Left ventricle myocardium inferior (tissue), 1 donor: ENCODE measurements at regions not wholly inside any gene's neighbourhood (a gene's known extent, or its start where the extent isn't known, plus 50 kb on each side); places are given as distances from the start of the nearest gene placed in this dataset.

Experiments
- DNase-seq: peaks from one replicate; pipeline ENCODE4 v3.0.0-alpha.2; 2020
- H3K27ac ChIP-seq: fragments of 200-600 bp; replicated peaks from 2 replicates; pipeline ENCODE4 v1.8.0; 2021
- H3K27me3 ChIP-seq: fragments of 200-600 bp; 2 replicates; pipeline ENCODE4 v1.8.0; 2021; ENCODE audit warnings: low read depth
- H3K36me3 ChIP-seq: fragments of 200-600 bp; 2 replicates; pipeline ENCODE4 v1.8.0; 2021
- H3K4me1 ChIP-seq: fragments of 200-600 bp; 2 replicates; pipeline ENCODE4 v1.8.0; 2021
- H3K4me3 ChIP-seq: fragments of 200-600 bp; 2 replicates; pipeline ENCODE4 v1.8.0; 2021; ENCODE audit warnings: mild to moderate bottlenecking, moderate library complexity
- H3K9me3 ChIP-seq: fragments of 200-600 bp; replicated peaks from 2 replicates; pipeline ENCODE4 v1.8.0; 2021
- CTCF ChIP-seq: fragments of 200-600 bp; IDR thresholded peaks from 2 replicates; pipeline ENCODE4 v1.8.0; 2021; ENCODE audit warnings: antibody characterized with exemption, mild to moderate bottlenecking, borderline replicate concordance
- intact Hi-C: fragments of 100-400 bp; cut with micrococcal nuclease; formaldehyde crosslinking; loops from one replicate; pipeline ENCODE4 v1.11.0; 2022
- donor health status: DM: no; HTN: yes; CAD: no; lungs with severe emphysema.

DNA sequence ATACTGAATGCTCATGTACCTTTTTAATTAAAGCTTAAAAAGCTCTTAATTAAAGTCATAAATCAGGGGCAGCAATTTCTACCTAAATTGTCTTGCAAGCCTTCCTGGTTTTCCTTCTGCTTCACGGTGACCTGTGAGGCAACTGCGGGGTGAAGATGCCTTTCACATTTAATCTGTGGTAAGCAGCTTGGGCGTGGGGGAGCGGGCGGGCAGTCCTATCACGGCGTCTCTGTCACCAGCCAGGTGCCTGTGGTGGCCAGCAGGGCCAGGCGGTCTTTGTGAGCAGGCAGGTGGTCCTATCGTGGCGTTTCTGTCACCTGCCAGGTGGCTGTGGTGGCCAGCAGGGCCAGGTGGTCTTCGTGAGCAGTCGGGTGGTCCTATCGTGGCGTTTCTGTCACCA lies 269.2 kb upstream of the PPP2R2D start:
- no peak overlapping the region for H3K4me3 ChIP-seq
- H3K4me1 ChIP-seq, result no peaks in the 10 kb centered on the region
- no peak for TF ChIP-seq CTCF
- no peak for DNase-seq
- H3K9me3 ChIP-seq, result peaks cover 24% of the 10 kb centered on the region
- H3K27ac ChIP-seq, result no peak overlapping the region
- no peaks in the 10 kb centered on the region for H3K36me3 ChIP-seq
- H3K27me3 ChIP-seq, result peaks cover 39% of the 10 kb centered on the region
- intact Hi-C loops, result no loop called here

- intact Hi-C loops, result no loop called here
Observed at GRCh38 chr10:131635564-131636015, 265.2 kb upstream of the PPP2R2D start.

GRCh38 chr10:131636116-131636515 lies 264.7 kb upstream of the PPP2R2D start:
- DNase-seq, result no peak
- peaks cover 42% of the 10 kb centered on the region for H3K27me3 ChIP-seq
- H3K4me1 ChIP-seq, result no peaks in the 10 kb centered on the region
- H3K4me3 ChIP-seq, result no peak overlapping the region
- intact Hi-C loops, result no loop called here
- H3K9me3 ChIP-seq, result peaks cover 37% of the 10 kb centered on the region
- no peak overlapping the region for H3K27ac ChIP-seq
- no peaks in the 10 kb centered on the region for H3K36me3 ChIP-seq
- no peak for TF ChIP-seq CTCF

More at GRCh38 chr10:131635564-131636015, 265.2 kb upstream of the PPP2R2D start:
- H3K36me3 ChIP-seq, result no peaks in the 10 kb centered on the region
- peaks cover 48% of the 10 kb centered on the region for H3K27me3 ChIP-seq
- H3K9me3 ChIP-seq, result peaks cover 32% of the 10 kb centered on the region
- DNase-seq, result no peak
- H3K4me1 ChIP-seq, result no peaks in the 10 kb centered on the region
- no peak for TF ChIP-seq CTCF
- no peak overlapping the region for H3K27ac ChIP-seq
- no peak overlapping the region for H3K4me3 ChIP-seq

DNA sequence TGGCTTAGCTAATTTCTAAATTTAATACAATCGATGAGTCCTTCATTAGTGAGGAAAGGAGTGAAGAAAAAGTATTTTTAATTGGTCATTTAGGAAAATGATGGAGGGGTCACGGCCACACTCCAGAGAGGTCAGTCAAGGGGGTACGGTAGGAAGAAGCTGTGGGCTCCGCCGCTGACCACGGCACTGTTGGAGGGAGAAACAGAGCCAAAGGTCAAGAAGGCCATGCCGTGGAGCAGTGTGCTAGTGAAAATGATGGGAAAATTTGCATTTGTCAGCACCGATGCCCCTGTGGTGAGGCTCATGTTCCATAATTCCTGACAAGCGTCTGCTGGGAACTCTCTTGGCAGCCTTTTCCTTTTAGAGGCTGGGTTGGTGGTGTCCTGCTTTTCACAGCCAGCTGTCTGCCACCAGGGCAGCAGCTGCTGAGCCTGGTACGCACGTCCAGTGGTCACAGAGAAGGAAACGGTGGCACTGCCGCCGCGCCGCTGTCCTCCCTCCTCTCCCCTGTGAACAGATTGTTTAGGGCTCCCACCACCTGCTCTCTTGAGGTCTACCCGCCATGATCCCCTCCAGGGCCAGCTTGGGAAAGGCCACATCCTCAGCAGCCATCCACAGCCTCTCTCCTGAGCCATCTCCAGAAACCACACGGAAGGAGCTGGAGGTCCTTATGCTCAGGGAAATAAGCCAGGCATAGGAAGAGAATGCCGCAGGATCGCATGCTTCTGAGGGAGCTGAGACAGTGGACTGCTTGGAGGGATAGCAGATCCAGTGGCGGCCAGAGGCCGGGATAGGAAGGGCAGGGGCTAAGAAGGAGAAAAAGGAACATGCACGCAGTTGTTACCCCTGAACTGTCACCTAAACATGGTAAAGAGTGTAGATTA lies 263.7 kb upstream of the PPP2R2D start:
- no peak for DNase-seq

More for the DNA sequence above, 263.7 kb upstream of the PPP2R2D start:
- H3K36me3 ChIP-seq, result no peaks in the 10 kb centered on the region
- intact Hi-C loops, result no loop called here
- TF ChIP-seq CTCF, result no peak
- no peak overlapping the region for H3K27ac ChIP-seq
- H3K4me1 ChIP-seq, result no peaks in the 10 kb centered on the region
- no peak overlapping the region for H3K4me3 ChIP-seq
- peaks cover 38% of the 10 kb centered on the region for H3K9me3 ChIP-seq
- peaks cover 33% of the 10 kb centered on the region for H3K27me3 ChIP-seq
